GM12878 (cell line): ENCODE measurements at regions not wholly inside any gene's neighbourhood (a gene's known extent, or its start where the extent isn't known, plus 50 kb on each side); places are given as distances from the start of the nearest gene placed in this dataset.

Experiments
- CEBPB ChIP-seq, 2 experiments: fragments of 150-350 bp in 1 of 2; IDR thresholded peaks; 2 replicates each; pipeline ENCODE4 v1.6.1; 2012 to 2014; ENCODE audit warnings: low read depth in 2 of 2, low read length in 2 of 2, borderline replicate concordance in 1 of 2, inconsistent platforms in 1 of 2
- CHD2 ChIP-seq: IDR thresholded peaks from 2 replicates; pipeline ENCODE4 v1.6.1; 2011; ENCODE audit warnings: low read depth, low read length, improper control_type of control experiment, borderline replicate concordance
- E2F4 ChIP-seq: IDR thresholded peaks from 2 replicates; pipeline ENCODE4 v1.6.1; 2012; ENCODE audit warnings: low read depth, low read length, improper control_type of control experiment
- EGR1 ChIP-seq, 2 experiments: IDR thresholded peaks; 1 replicate in 1 of 2; 2 replicates in 1 of 2; pipeline ENCODE4 v1.6.1; 2011 to 2012; ENCODE audit warnings: low read depth in 2 of 2, low read length in 2 of 2, borderline replicate concordance in 1 of 2, mild to moderate bottlenecking in 1 of 2, moderate library complexity in 1 of 2
- ETV6 ChIP-seq, 2 experiments: fragments of 450-650 bp in 1 of 2; IDR thresholded peaks in 1 of 2; conservative IDR thresholded peaks in 1 of 2; 2 replicates each; pipeline ENCODE4 v1.6.1; 2014; ENCODE audit warnings: antibody characterized with exemption in 1 of 2, borderline replicate concordance in 1 of 2, low read depth in 1 of 2, mild to moderate bottlenecking in 1 of 2, moderate library complexity in 1 of 2
- EZH2 ChIP-seq: IDR thresholded peaks from 2 replicates; pipeline ENCODE4 v1.6.1; 2012; ENCODE audit warnings: low read depth, mild to moderate bottlenecking, control low read depth, inconsistent platforms, low read length, borderline replicate concordance; ENCODE audit not compliant: control insufficient read depth
- GATAD2B ChIP-seq: fragments of 450-650 bp; conservative IDR thresholded peaks from 2 replicates; pipeline ENCODE4 v1.6.1; 2017; ENCODE audit warnings: low read depth, mild to moderate bottlenecking, moderate library complexity
- KAT2A ChIP-seq: conservative IDR thresholded peaks from 2 replicates; pipeline ENCODE4 v1.6.1; 2011; ENCODE audit warnings: low read depth, low read length; ENCODE audit not compliant: control insufficient read depth
- RAD21 ChIP-seq: IDR thresholded peaks from 2 replicates; pipeline ENCODE4 v1.6.1; 2011; ENCODE audit warnings: mild to moderate bottlenecking, low read depth, low read length, moderate library complexity; ENCODE audit not compliant: insufficient read depth
- TAF1 ChIP-seq: IDR thresholded peaks from 2 replicates; pipeline ENCODE4 v1.6.1; 2011; ENCODE audit warnings: mild to moderate bottlenecking, low read depth, low read length, borderline replicate concordance
- TF ChIP-seq, protein P1 (sequence below), 3 experiments: IDR thresholded peaks in 2 of 3; conservative IDR thresholded peaks in 1 of 3; 2 replicates each; pipeline ENCODE4 v1.5.1; 2011; ENCODE audit warnings: low read depth in 3 of 3, low read length in 3 of 3, mild to moderate bottlenecking in 3 of 3, control low read depth in 2 of 3, moderate library complexity in 2 of 3, inconsistent platforms in 1 of 3, mixed read lengths in 1 of 3; ENCODE audit not compliant: control insufficient read depth in 2 of 3, insufficient read depth in 1 of 3; ENCODE audit errors: extremely low read depth in 1 of 3
- TF ChIP-seq, protein P2 (sequence below): fragments of 450-650 bp; formaldehyde crosslinking; IDR thresholded peaks from 2 replicates; pipeline ENCODE4 v1.5.0; 2022; ENCODE audit warnings: mild to moderate bottlenecking, missing genetic modification characterization
- TF ChIP-seq, protein P3 (sequence below): IDR thresholded peaks from 2 replicates; pipeline ENCODE4 v1.6.1; 2011; ENCODE audit warnings: borderline replicate concordance, low read depth, mild to moderate bottlenecking, moderate library complexity, mixed read lengths, low read length; ENCODE audit not compliant: insufficient read depth; ENCODE audit errors: extremely low read length

- TF ChIP-seq ETV6 (conservative IDR thresholded peaks at IDR 0.05 in 1 of 2, IDR thresholded peaks at IDR 0.05 in 1 of 2; ENCODE audit: borderline replicate concordance in 1 of 2, low read depth in 1 of 2) (no peak), KAT2A (no peak), GATAD2B (no peak), EZH2 (no peak), TAF1 (no peak), E2F4 (no peak), CHD2 (no peak), RAD21 (no peak), CEBPB (IDR thresholded peaks at IDR 0.05; ENCODE audit: borderline replicate concordance in 1 of 2, low read depth in 2 of 2, low read length in 2 of 2) (no peak), EGR1 (IDR thresholded peaks at IDR 0.05; ENCODE audit: borderline replicate concordance in 1 of 2, low read depth in 2 of 2, low read length in 2 of 2) (no peak)
- TF ChIP-seq, protein P1, sequence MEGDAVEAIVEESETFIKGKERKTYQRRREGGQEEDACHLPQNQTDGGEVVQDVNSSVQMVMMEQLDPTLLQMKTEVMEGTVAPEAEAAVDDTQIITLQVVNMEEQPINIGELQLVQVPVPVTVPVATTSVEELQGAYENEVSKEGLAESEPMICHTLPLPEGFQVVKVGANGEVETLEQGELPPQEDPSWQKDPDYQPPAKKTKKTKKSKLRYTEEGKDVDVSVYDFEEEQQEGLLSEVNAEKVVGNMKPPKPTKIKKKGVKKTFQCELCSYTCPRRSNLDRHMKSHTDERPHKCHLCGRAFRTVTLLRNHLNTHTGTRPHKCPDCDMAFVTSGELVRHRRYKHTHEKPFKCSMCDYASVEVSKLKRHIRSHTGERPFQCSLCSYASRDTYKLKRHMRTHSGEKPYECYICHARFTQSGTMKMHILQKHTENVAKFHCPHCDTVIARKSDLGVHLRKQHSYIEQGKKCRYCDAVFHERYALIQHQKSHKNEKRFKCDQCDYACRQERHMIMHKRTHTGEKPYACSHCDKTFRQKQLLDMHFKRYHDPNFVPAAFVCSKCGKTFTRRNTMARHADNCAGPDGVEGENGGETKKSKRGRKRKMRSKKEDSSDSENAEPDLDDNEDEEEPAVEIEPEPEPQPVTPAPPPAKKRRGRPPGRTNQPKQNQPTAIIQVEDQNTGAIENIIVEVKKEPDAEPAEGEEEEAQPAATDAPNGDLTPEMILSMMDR (IDR thresholded peaks at IDR 0.05 in 2 of 3, conservative IDR thresholded peaks at IDR 0.05 in 1 of 3; ENCODE audit: control insufficient read depth in 2 of 3, extremely low read depth in 1 of 3, insufficient read depth in 1 of 3, low read depth in 3 of 3, low read length in 3 of 3) = no peak
- TF ChIP-seq, protein P2, sequence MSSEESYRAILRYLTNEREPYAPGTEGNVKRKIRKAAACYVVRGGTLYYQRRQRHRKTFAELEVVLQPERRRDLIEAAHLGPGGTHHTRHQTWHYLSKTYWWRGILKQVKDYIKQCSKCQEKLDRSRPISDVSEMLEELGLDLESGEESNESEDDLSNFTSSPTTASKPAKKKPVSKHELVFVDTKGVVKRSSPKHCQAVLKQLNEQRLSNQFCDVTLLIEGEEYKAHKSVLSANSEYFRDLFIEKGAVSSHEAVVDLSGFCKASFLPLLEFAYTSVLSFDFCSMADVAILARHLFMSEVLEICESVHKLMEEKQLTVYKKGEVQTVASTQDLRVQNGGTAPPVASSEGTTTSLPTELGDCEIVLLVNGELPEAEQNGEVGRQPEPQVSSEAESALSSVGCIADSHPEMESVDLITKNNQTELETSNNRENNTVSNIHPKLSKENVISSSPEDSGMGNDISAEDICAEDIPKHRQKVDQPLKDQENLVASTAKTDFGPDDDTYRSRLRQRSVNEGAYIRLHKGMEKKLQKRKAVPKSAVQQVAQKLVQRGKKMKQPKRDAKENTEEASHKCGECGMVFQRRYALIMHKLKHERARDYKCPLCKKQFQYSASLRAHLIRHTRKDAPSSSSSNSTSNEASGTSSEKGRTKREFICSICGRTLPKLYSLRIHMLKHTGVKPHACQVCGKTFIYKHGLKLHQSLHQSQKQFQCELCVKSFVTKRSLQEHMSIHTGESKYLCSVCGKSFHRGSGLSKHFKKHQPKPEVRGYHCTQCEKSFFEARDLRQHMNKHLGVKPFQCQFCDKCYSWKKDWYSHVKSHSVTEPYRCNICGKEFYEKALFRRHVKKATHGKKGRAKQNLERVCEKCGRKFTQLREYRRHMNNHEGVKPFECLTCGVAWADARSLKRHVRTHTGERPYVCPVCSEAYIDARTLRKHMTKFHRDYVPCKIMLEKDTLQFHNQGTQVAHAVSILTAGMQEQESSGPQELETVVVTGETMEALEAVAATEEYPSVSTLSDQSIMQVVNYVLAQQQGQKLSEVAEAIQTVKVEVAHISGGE = no peak
- TF ChIP-seq, protein P3, sequence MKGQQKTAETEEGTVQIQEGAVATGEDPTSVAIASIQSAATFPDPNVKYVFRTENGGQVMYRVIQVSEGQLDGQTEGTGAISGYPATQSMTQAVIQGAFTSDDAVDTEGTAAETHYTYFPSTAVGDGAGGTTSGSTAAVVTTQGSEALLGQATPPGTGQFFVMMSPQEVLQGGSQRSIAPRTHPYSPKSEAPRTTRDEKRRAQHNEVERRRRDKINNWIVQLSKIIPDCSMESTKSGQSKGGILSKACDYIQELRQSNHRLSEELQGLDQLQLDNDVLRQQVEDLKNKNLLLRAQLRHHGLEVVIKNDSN = no peak
Observed at GRCh38 chr2:147647816-147648215, 197.0 kb upstream of the ACVR2A start.
